Stimulated activated CD4-positive, alpha-beta T cell treated with anti-CD3 and anti-CD28 coated beads, Interleukin-4, amount 100 ng/mL, for 4 hours (primary cell): ENCODE measurements at regions not wholly inside any gene's neighbourhood (a gene's known extent, or its start where the extent isn't known, plus 50 kb on each side); places are given as distances from the start of the nearest gene placed in this dataset.
"Not testable (repeated sequence)": the region's sequence is repeated elsewhere in the genome, so short reads cannot be mapped to it uniquely, and the experiment has no call there.

Experiments used
- DNase-seq, 2 experiments: peaks; one replicate each; pipeline ENCODE4 v3.0.0-alpha.2; 2020

GRCh38 chr16:7938175-7938574 lies 605.5 kb downstream of the RBFOX1 start:
- no peak for DNase-seq

GRCh38 chr16:7921345-7921744 lies 588.7 kb downstream of the RBFOX1 start:
- no peak for DNase-seq

- DNase-seq: no peak
Measured at GRCh38 chr16:7919782-7920181, 587.1 kb downstream of the RBFOX1 start.

GRCh38 chr16:7914748-7915147 lies 582.1 kb downstream of the RBFOX1 start:
- DNase-seq: no peak

GRCh38 chr16:7912132-7912531 lies 579.5 kb downstream of the RBFOX1 start:
- DNase-seq: no peak

- no peak for DNase-seq
Measured at GRCh38 chr16:7910116-7910515, 577.5 kb downstream of the RBFOX1 start.

GRCh38 chr16:7888411-7888810 lies 555.8 kb downstream of the RBFOX1 start:
- DNase-seq: no peak

- DNase-seq: no peak
Measured at GRCh38 chr16:7887316-7887715, 554.7 kb downstream of the RBFOX1 start.

GRCh38 chr16:7871979-7872378 lies 539.3 kb downstream of the RBFOX1 start:
- no peak for DNase-seq

- no peak for DNase-seq
Measured at GRCh38 chr16:7871371-7871770, 538.7 kb downstream of the RBFOX1 start.

- no peak for DNase-seq
Measured at GRCh38 chr16:7867831-7868230, 535.2 kb downstream of the RBFOX1 start.

GRCh38 chr16:7866144-7866543 lies 533.5 kb downstream of the RBFOX1 start:
- no peak for DNase-seq

GRCh38 chr16:7865393-7865792 lies 532.7 kb downstream of the RBFOX1 start:
- DNase-seq: not testable (repeated sequence)

GRCh38 chr16:7861891-7862582 lies 529.4 kb downstream of the RBFOX1 start:
- DNase-seq: no peak

- no peak for DNase-seq
Measured at GRCh38 chr16:7853197-7853596, 520.6 kb downstream of the RBFOX1 start.

- DNase-seq: no peak
Measured at GRCh38 chr16:7849841-7850240, 517.2 kb downstream of the RBFOX1 start.

GRCh38 chr16:7843261-7843660 lies 510.6 kb downstream of the RBFOX1 start:
- DNase-seq: no peak

- no peak for DNase-seq
Measured at GRCh38 chr16:7839568-7839967, 506.9 kb downstream of the RBFOX1 start.

- no peak for DNase-seq
Measured at GRCh38 chr16:7834771-7835431, 502.3 kb downstream of the RBFOX1 start.

GRCh38 chr16:7820816-7821215 lies 488.2 kb downstream of the RBFOX1 start:
- DNase-seq: no peak

GRCh38 chr16:7805686-7806396 lies 473.2 kb downstream of the RBFOX1 start:
- DNase-seq: no peak

GRCh38 chr16:7804635-7805195 lies 472.1 kb downstream of the RBFOX1 start:
- no peak for DNase-seq

GRCh38 chr16:7792346-7792745 lies 459.7 kb downstream of the RBFOX1 start:
- no peak for DNase-seq
